Activated CD8-positive, alpha-beta T cell treated with anti-CD3 and anti-CD28 coated beads, Interleukin-2, amount 10 ng/mL, durations not matched to agents 7 days and 5 days (primary cell): ENCODE measurements at regions not wholly inside any gene's neighbourhood (a gene's known extent, or its start where the extent isn't known, plus 50 kb on each side); places are given as distances from the start of the nearest gene placed in this dataset.

Experiments used
- ATAC-seq: fragments of 150-1000 bp; cut with Tn5 transposase; one replicate; pipeline ENCODE4 v1.10.0; 2021; ENCODE audit warnings: moderate library complexity
- CTCF ChIA-PET: fragments of 350-600 bp; sonication (Branson Sonifier 250); formaldehyde crosslinking; loops from one replicate; lab custom pipeline; 2021; ENCODE audit warnings: antibody characterized with exemption; lab: Charles Lee
- POLR2A ChIA-PET: fragments of 350-600 bp; sonication (Branson Sonifier 250); formaldehyde crosslinking; loops from one replicate; lab custom pipeline; 2021; ENCODE audit warnings: antibody characterized with exemption; lab: Charles Lee
- DNase-seq: peaks from one replicate; pipeline ENCODE4 v3.0.0-alpha.2; 2020
- H3K27ac Mint-ChIP-seq: one replicate; pipeline ENCODE4 v1.8.0; 2021; ENCODE audit warnings: mild to moderate bottlenecking, mixed read lengths
- H3K27me3 Mint-ChIP-seq: one replicate; pipeline ENCODE4 v1.8.0; 2021; ENCODE audit warnings: low read depth, mixed read lengths
- H3K36me3 Mint-ChIP-seq: one replicate; pipeline ENCODE4 v1.8.0; 2021; ENCODE audit warnings: low read depth, mixed read lengths
- H3K4me1 Mint-ChIP-seq: one replicate; pipeline ENCODE4 v1.8.0; 2021; ENCODE audit warnings: low read depth, mixed read lengths
- H3K4me3 Mint-ChIP-seq: one replicate; pipeline ENCODE4 v1.8.0; 2021; ENCODE audit warnings: mild to moderate bottlenecking, mixed read lengths
- H3K9me3 Mint-ChIP-seq: one replicate; pipeline ENCODE4 v1.8.0; 2022; ENCODE audit warnings: mixed read lengths; ENCODE audit not compliant: insufficient read depth

- H3K27ac Mint-ChIP-seq, result no peak overlapping the region
- POLR2A ChIA-PET, result no interaction called here
These were observed 320.4 kb upstream of the DDHD1 start for GRCh38 chr14:53473480-53473879.

GRCh38 chr14:53472306-53472705 is 319.2 kb upstream of the DDHD1 start:
- Mint-ChIP-seq H3K4me1 (no peaks in the 10 kb centered on the region), H3K36me3 (no peaks in the 10 kb centered on the region), H3K9me3 (no peaks in the 10 kb centered on the region), H3K4me3 (no peak overlapping the region), H3K27ac (no peak overlapping the region), H3K27me3 (peaks cover 2% of the 10 kb centered on the region)
- CTCF ChIA-PET, result no interaction called here
- POLR2A ChIA-PET, result no interaction called here
- ATAC-seq (no peak), DNase-seq (no peak)

More at GRCh38 chr14:53473480-53473879, 320.4 kb upstream of the DDHD1 start:
- no peak for DNase-seq
- Mint-ChIP-seq H3K9me3 (no peaks in the 10 kb centered on the region), H3K27me3 (peaks cover 2% of the 10 kb centered on the region), H3K4me3 (no peak overlapping the region), H3K4me1 (no peaks in the 10 kb centered on the region), H3K36me3 (no peaks in the 10 kb centered on the region)
- CTCF ChIA-PET, result no interaction called here
- no peak for ATAC-seq

- H3K27me3 Mint-ChIP-seq, result peaks cover 2% of the 10 kb centered on the region
- no peaks in the 10 kb centered on the region for H3K9me3 Mint-ChIP-seq
- H3K27ac Mint-ChIP-seq, result no peak overlapping the region
- no peak overlapping the region for H3K4me3 Mint-ChIP-seq
- ChIA-PET CTCF (no interaction called here), POLR2A (no interaction called here)
- ATAC-seq (no peak), DNase-seq (no peak)
- H3K4me1 Mint-ChIP-seq, result no peaks in the 10 kb centered on the region
- H3K36me3 Mint-ChIP-seq, result no peaks in the 10 kb centered on the region
These were observed 317.4 kb upstream of the DDHD1 start for GRCh38 chr14:53470351-53471043.

- no peak for ATAC-seq
- ChIA-PET POLR2A (no interaction called here), CTCF (no interaction called here)
- Mint-ChIP-seq H3K4me3 (no peak overlapping the region), H3K27ac (no peak overlapping the region), H3K36me3 (no peaks in the 10 kb centered on the region), H3K4me1 (no peaks in the 10 kb centered on the region), H3K27me3 (peaks cover 2% of the 10 kb centered on the region), H3K9me3 (no peaks in the 10 kb centered on the region)
- no peak for DNase-seq
These were observed 315.8 kb upstream of the DDHD1 start for GRCh38 chr14:53468876-53469275.

- no peaks in the 10 kb centered on the region for H3K9me3 Mint-ChIP-seq
- H3K27ac Mint-ChIP-seq, result no peak overlapping the region
- H3K4me3 Mint-ChIP-seq, result no peak overlapping the region
- peaks cover 6% of the 10 kb centered on the region for H3K27me3 Mint-ChIP-seq
- H3K36me3 Mint-ChIP-seq, result no peaks in the 10 kb centered on the region
- ATAC-seq (no peak), DNase-seq (no peak)
- CTCF ChIA-PET, result no interaction called here
- no peaks in the 10 kb centered on the region for H3K4me1 Mint-ChIP-seq
- POLR2A ChIA-PET, result no interaction called here
These were observed 311.3 kb upstream of the DDHD1 start for GRCh38 chr14:53464376-53464775.

- Mint-ChIP-seq H3K4me3 (no peak overlapping the region), H3K27me3 (peaks cover 6% of the 10 kb centered on the region), H3K9me3 (no peaks in the 10 kb centered on the region), H3K36me3 (no peaks in the 10 kb centered on the region), H3K4me1 (no peaks in the 10 kb centered on the region), H3K27ac (no peak overlapping the region)
- DNase-seq (no peak), ATAC-seq (no peak)
- POLR2A ChIA-PET, result no interaction called here
- CTCF ChIA-PET, result no interaction called here
These were observed 310.0 kb upstream of the DDHD1 start for GRCh38 chr14:53462931-53463778.

- Mint-ChIP-seq H3K27me3 (peaks cover 6% of the 10 kb centered on the region), H3K4me1 (no peaks in the 10 kb centered on the region), H3K27ac (no peak overlapping the region), H3K4me3 (no peak overlapping the region), H3K36me3 (no peaks in the 10 kb centered on the region), H3K9me3 (no peaks in the 10 kb centered on the region)
- DNase-seq (no peak), ATAC-seq (no peak)
- ChIA-PET CTCF (no interaction called here), POLR2A (no interaction called here)
These were observed 308.7 kb upstream of the DDHD1 start for GRCh38 chr14:53461858-53462257.

- POLR2A ChIA-PET, result no interaction called here
- no peaks in the 10 kb centered on the region for H3K36me3 Mint-ChIP-seq
- no peaks in the 10 kb centered on the region for H3K4me1 Mint-ChIP-seq
- H3K9me3 Mint-ChIP-seq, result no peaks in the 10 kb centered on the region
- CTCF ChIA-PET, result no interaction called here
- DNase-seq (no peak), ATAC-seq (no peak)
- no peak overlapping the region for H3K4me3 Mint-ChIP-seq
- peaks cover 6% of the 10 kb centered on the region for H3K27me3 Mint-ChIP-seq
- H3K27ac Mint-ChIP-seq, result no peak overlapping the region
These were observed 307.4 kb upstream of the DDHD1 start for GRCh38 chr14:53460544-53460943.

GRCh38 chr14:53458368-53458814 is 305.3 kb upstream of the DDHD1 start:
- DNase-seq (no peak), ATAC-seq (no peak)
- Mint-ChIP-seq H3K4me3 (no peak overlapping the region), H3K27ac (no peak overlapping the region), H3K9me3 (no peaks in the 10 kb centered on the region), H3K27me3 (peaks cover 4% of the 10 kb centered on the region), H3K4me1 (no peaks in the 10 kb centered on the region), H3K36me3 (no peaks in the 10 kb centered on the region)
- ChIA-PET POLR2A (no interaction called here), CTCF (no interaction called here)

- Mint-ChIP-seq H3K4me3 (no peak overlapping the region), H3K4me1 (no peaks in the 10 kb centered on the region), H3K27me3 (peaks cover 4% of the 10 kb centered on the region), H3K27ac (no peak overlapping the region), H3K9me3 (no peaks in the 10 kb centered on the region), H3K36me3 (no peaks in the 10 kb centered on the region)
- CTCF ChIA-PET, result no interaction called here
- DNase-seq, result no peak
- ATAC-seq, result no peak
- POLR2A ChIA-PET, result no interaction called here
These were observed 303.8 kb upstream of the DDHD1 start for GRCh38 chr14:53456931-53457330.

GRCh38 chr14:53452005-53452673 is 299.0 kb upstream of the DDHD1 start:
- Mint-ChIP-seq H3K27ac (no peak overlapping the region), H3K4me3 (no peak overlapping the region), H3K4me1 (no peaks in the 10 kb centered on the region), H3K36me3 (no peaks in the 10 kb centered on the region), H3K9me3 (no peaks in the 10 kb centered on the region), H3K27me3 (no peaks in the 10 kb centered on the region)
- DNase-seq, result no peak
- POLR2A ChIA-PET, result no interaction called here
- CTCF ChIA-PET, result no interaction called here
- ATAC-seq, result no peak

- H3K27ac Mint-ChIP-seq, result no peak overlapping the region
- no peaks in the 10 kb centered on the region for H3K9me3 Mint-ChIP-seq
- ChIA-PET CTCF (no interaction called here), POLR2A (interaction anchor here (0.7 kb wide), 1 partner anchor 402 kb away, joined by 3 read pairs; no protein-coding TSS in a partner anchor)
- H3K4me1 Mint-ChIP-seq, result no peaks in the 10 kb centered on the region
- ATAC-seq (no peak), DNase-seq (no peak)
- no peaks in the 10 kb centered on the region for H3K27me3 Mint-ChIP-seq
- H3K36me3 Mint-ChIP-seq, result no peaks in the 10 kb centered on the region
- no peak overlapping the region for H3K4me3 Mint-ChIP-seq
These were observed 297.7 kb upstream of the DDHD1 start for GRCh38 chr14:53450871-53451270.
